OCI-LY7 (cell line): ENCODE measurements at regions not wholly inside any gene's neighbourhood (a gene's known extent, or its start where the extent isn't known, plus 50 kb on each side); places are given as distances from the start of the nearest gene placed in this dataset.

Experiments
- EZH2phosphoT487 ChIP-seq: fragments of 200-600 bp; sonication (generic); IDR thresholded peaks from 2 replicates; pipeline ENCODE4 v1.6.1; 2018; ENCODE audit warnings: low read depth, borderline replicate concordance, mild to moderate bottlenecking, mixed run types, antibody characterized with exemption, low read length, moderate library complexity, mixed read lengths
- TF ChIP-seq, protein P1 (sequence below): fragments of 200-600 bp; sonication (generic); conservative IDR thresholded peaks from 2 replicates; pipeline ENCODE4 v1.5.1; 2014; ENCODE audit warnings: mild to moderate bottlenecking, antibody characterized with exemption, low read length, moderate library complexity, mixed read lengths

DNA sequence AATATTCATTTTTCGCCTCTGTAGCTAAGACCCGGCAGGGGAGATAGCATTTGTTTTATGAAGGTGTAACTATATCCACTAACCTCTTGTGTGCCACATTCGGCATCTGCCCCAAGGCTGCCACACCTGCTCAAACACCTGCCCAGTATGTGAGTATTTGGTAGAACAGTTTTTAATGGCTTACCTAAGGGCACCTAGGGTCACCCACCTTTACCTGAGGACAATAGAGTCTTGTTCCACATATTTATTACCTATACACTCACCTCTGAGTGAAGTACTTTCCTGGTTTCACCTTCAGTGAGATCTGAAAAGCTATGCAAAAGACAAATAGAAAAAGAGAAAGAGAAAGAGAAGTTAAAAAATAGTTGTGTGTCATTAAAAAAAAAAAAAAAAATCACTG is 68.0 kb upstream of the PIP5K1B start:
- no peak for TF ChIP-seq EZH2phosphoT487
- TF ChIP-seq, protein P1, sequence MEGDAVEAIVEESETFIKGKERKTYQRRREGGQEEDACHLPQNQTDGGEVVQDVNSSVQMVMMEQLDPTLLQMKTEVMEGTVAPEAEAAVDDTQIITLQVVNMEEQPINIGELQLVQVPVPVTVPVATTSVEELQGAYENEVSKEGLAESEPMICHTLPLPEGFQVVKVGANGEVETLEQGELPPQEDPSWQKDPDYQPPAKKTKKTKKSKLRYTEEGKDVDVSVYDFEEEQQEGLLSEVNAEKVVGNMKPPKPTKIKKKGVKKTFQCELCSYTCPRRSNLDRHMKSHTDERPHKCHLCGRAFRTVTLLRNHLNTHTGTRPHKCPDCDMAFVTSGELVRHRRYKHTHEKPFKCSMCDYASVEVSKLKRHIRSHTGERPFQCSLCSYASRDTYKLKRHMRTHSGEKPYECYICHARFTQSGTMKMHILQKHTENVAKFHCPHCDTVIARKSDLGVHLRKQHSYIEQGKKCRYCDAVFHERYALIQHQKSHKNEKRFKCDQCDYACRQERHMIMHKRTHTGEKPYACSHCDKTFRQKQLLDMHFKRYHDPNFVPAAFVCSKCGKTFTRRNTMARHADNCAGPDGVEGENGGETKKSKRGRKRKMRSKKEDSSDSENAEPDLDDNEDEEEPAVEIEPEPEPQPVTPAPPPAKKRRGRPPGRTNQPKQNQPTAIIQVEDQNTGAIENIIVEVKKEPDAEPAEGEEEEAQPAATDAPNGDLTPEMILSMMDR: no peak
